Suprapubic skin (tissue), 4 donors: ENCODE measurements at regions not wholly inside any gene's neighbourhood (a gene's known extent, or its start where the extent isn't known, plus 50 kb on each side); places are given as distances from the start of the nearest gene placed in this dataset.

Experiments
- DNase-seq, 2 donors: peaks; one replicate each; pipeline ENCODE4 v3.0.0-alpha.2; 2019; ENCODE audit warnings: low spot score in 2 of 2
- H3K27ac ChIP-seq: fragments of 200-600 bp; sonication (generic); one replicate; pipeline ENCODE4 v1.5.1; 2019
- H3K27me3 ChIP-seq: fragments of 200-600 bp; sonication (generic); one replicate; pipeline ENCODE4 v1.5.1; 2019
- H3K36me3 ChIP-seq: fragments of 200-600 bp; sonication (generic); one replicate; pipeline ENCODE4 v1.5.1; 2019
- H3K4me1 ChIP-seq: fragments of 200-600 bp; sonication (generic); one replicate; pipeline ENCODE4 v1.5.1; 2019
- H3K4me3 ChIP-seq: fragments of 200-600 bp; sonication (generic); one replicate; pipeline ENCODE4 v1.5.1; 2019; ENCODE audit warnings: mild to moderate bottlenecking
- H3K9me3 ChIP-seq: fragments of 200-600 bp; sonication (generic); one replicate; pipeline ENCODE4 v1.5.1; 2019
- EP300 ChIP-seq: sonication (generic); formaldehyde crosslinking; IDR thresholded peaks from one replicate; pipeline ENCODE4 v1.6.1; 2017; ENCODE audit warnings: antibody characterized with exemption
- POLR2A ChIP-seq, 2 donors: fragments of 450-650 bp; IDR thresholded peaks; one replicate each; pipeline ENCODE4 v1.6.1; 2017; ENCODE audit warnings: antibody characterized with exemption in 2 of 2, mild to moderate bottlenecking in 2 of 2, moderate library complexity in 2 of 2
- POLR2AphosphoS5 ChIP-seq, 3 donors: sonication (generic); formaldehyde crosslinking; IDR thresholded peaks; one replicate each; pipeline ENCODE4 v1.6.1; 2017; ENCODE audit warnings: antibody characterized with exemption in 3 of 3
- WGBS: methylation state at CpG from one replicate; pipeline ENCODE4 v1.1.5; 2018; 5-methylcytosine and 5-hydroxymethylcytosine counted together
- TF ChIP-seq, protein P1 (sequence below), 2 donors: fragments of 200-600 bp in 1 of 2; fragments of 450-650 bp in 1 of 2; sonication (generic) in 1 of 2; IDR thresholded peaks; one replicate each; pipeline ENCODE4 v1.5.1; 2016 to 2019; ENCODE audit warnings: antibody characterized with exemption in 2 of 2, mild to moderate bottlenecking in 1 of 2, moderate library complexity in 1 of 2

DNA sequence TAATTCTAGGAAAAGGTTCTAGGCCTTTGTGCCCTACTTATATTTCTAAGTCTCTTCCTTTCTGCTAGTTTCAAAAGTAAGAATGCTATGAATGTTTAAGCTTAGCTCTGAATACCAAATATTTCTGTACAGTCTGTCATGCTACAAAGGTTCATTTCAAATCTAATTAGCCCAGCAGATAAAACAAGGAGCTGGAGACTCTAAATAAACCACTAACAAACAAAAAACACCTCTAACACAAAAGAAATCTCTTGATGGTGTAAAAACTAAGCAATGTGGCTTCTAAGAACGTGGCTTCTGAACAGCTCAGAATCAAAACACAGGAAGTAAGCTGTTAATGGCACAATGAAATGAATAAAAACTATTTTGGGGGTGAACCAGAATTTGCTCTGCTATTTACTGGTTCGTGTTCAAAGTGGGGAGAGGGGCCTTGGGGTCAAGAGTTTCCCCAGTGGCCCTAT lies 198.3 kb downstream of the BCAS1 start:
- Histone ChIP-seq H3K36me3 (no peaks in the 10 kb centered on the region), H3K9me3 (no peaks in the 10 kb centered on the region), H3K27ac (peak overlapping the region; percentile 11), H3K27me3 (no peaks in the 10 kb centered on the region), H3K4me3 (no peak overlapping the region), H3K4me1 (peaks cover 35% of the 10 kb centered on the region)
- TF ChIP-seq POLR2AphosphoS5 (IDR thresholded peaks at IDR 0.05) (no peak), POLR2A (IDR thresholded peaks at IDR 0.05) (no peak), EP300 (no peak)
- TF ChIP-seq, protein P1, sequence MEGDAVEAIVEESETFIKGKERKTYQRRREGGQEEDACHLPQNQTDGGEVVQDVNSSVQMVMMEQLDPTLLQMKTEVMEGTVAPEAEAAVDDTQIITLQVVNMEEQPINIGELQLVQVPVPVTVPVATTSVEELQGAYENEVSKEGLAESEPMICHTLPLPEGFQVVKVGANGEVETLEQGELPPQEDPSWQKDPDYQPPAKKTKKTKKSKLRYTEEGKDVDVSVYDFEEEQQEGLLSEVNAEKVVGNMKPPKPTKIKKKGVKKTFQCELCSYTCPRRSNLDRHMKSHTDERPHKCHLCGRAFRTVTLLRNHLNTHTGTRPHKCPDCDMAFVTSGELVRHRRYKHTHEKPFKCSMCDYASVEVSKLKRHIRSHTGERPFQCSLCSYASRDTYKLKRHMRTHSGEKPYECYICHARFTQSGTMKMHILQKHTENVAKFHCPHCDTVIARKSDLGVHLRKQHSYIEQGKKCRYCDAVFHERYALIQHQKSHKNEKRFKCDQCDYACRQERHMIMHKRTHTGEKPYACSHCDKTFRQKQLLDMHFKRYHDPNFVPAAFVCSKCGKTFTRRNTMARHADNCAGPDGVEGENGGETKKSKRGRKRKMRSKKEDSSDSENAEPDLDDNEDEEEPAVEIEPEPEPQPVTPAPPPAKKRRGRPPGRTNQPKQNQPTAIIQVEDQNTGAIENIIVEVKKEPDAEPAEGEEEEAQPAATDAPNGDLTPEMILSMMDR (IDR thresholded peaks at IDR 0.05), result no peak
- no peak for DNase-seq
- WGBS, result 24% methylated on average over 2 of the region's 2 CpGs

GRCh38 chr20:53871541-53871940 lies 198.9 kb downstream of the BCAS1 start:
- Histone ChIP-seq H3K36me3 (no peaks in the 10 kb centered on the region), H3K4me3 (no peak overlapping the region), H3K4me1 (peaks cover 41% of the 10 kb centered on the region), H3K27me3 (no peaks in the 10 kb centered on the region), H3K9me3 (no peaks in the 10 kb centered on the region), H3K27ac (no peak overlapping the region)
- no peak for TF ChIP-seq POLR2AphosphoS5 (IDR thresholded peaks at IDR 0.05)
- TF ChIP-seq EP300, result no peak
- no peak for DNase-seq
- 90% methylated on average over 3 of the region's 3 CpGs for WGBS

DNA sequence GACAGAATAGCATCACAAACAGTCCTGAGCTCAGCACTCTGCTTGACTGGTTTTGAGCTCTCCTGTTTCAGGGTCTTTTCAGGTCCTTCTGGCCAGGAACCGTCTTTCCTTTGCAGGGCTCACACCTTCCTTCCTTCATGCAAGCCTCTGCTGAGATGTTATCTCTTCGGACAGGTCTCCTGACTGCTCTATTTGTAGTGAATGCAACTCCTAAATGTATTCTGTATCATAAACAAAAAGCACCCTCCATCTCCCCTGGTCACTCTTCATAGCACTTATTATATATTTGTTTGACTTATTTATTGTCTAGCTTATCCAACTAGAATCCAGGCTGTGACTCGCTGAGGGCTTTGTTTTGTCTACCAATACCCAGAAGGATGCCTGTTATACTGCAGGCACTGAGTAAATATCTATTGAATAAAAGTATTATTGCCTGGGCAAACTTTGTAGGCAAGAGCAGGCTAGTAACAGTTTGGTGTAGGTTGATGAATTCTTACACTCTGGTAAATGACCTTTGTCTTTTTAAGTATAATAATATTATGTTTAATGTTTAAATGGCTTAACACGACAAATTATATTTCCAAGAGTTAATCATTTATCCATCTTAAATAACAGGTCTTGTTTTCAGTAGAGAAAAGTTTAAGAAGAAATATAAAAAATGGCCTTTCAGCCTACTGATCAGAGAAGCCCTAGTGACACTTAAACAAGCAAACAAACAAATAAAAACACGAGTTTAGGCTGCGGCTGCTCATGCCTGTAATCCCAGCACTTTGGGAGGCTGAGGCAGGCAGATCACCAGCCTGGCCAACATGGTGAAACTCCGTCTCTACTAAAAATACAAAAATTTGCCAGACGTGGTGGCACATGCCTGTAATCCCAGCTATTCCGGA lies 199.7 kb downstream of the BCAS1 start:
- TF ChIP-seq POLR2AphosphoS5 (IDR thresholded peaks at IDR 0.05), result no peak
- TF ChIP-seq, protein P1 (IDR thresholded peaks at IDR 0.05), result no peak
- TF ChIP-seq POLR2A (IDR thresholded peaks at IDR 0.05), result no peak
- TF ChIP-seq EP300, result no peak
- H3K36me3 ChIP-seq, result no peaks in the 10 kb centered on the region
- no peak for DNase-seq
- 76% methylated on average over 9 of the region's 9 CpGs for WGBS
- H3K4me1 ChIP-seq, result peaks cover 48% of the 10 kb centered on the region
- H3K27ac ChIP-seq, result peak overlapping the region; percentile 72
- H3K9me3 ChIP-seq, result no peaks in the 10 kb centered on the region
- no peaks in the 10 kb centered on the region for H3K27me3 ChIP-seq
- no peak overlapping the region for H3K4me3 ChIP-seq

DNA sequence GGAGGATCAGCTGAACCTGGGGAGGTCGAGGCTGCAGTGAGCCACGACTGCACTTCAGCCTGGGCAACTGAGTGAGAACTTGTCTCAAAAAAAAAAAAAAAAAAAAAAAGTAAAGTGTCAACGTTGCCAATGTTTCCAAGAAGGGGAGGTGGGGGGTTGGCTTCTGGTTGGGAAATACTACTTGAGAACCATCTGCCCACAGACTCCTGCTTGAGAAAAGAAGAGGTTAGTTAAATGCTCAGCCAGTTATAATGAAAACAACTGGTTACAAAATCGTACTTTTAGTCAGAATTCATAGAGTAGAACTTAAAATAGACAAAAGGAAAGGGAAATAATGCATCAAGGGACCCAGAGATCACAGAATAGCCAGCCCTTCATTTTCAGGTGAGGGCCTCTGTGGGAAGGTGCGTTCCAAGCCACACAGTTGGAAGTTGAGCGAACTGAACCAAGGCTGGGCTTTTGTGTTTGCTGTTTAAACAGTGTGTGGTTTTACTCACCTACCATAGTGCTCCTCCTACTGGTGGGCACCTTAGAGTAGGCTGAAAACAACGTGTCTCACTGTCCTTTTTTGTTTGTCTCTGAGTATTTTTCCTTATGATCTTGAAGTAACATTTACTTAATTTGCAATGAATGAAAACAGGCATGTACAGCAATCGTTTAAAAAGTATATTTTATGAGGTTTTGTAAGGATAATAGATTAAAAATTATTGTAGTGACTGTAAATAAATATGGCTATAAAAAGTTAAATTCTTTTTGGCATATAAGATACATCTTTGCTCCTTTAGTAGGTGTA lies 200.7 kb downstream of the BCAS1 start:
- TF ChIP-seq EP300, result no peak
- TF ChIP-seq, protein P1 (IDR thresholded peaks at IDR 0.05), result peak; percentile 58 to 68
- Histone ChIP-seq H3K27ac (peak overlapping the region; percentile 72), H3K36me3 (no peaks in the 10 kb centered on the region), H3K9me3 (no peaks in the 10 kb centered on the region), H3K4me3 (no peak overlapping the region), H3K4me1 (peaks cover 59% of the 10 kb centered on the region), H3K27me3 (no peaks in the 10 kb centered on the region)
- 20% methylated on average over 8 of the region's 8 CpGs for WGBS
- DNase-seq, result no peak

- no peak for DNase-seq
- TF ChIP-seq POLR2A (IDR thresholded peaks at IDR 0.05) (no peak), POLR2AphosphoS5 (IDR thresholded peaks at IDR 0.05) (peak in 1 of 3 donors; percentile 50)
- TF ChIP-seq, protein P1 (IDR thresholded peaks at IDR 0.05), result no peak
- Histone ChIP-seq H3K36me3 (no peaks in the 10 kb centered on the region), H3K4me1 (peaks cover 61% of the 10 kb centered on the region), H3K4me3 (no peak overlapping the region), H3K27ac (peak overlapping the region; percentile 91), H3K9me3 (no peaks in the 10 kb centered on the region), H3K27me3 (no peaks in the 10 kb centered on the region)
- whole genome bisulfite sequencing, result 56% methylated on average over 6 of the region's 6 CpGs
Observed at GRCh38 chr20:53867741-53868351, 202.5 kb downstream of the BCAS1 start.
